H9 (cell line): ENCODE measurements at regions not wholly inside any gene's neighbourhood (a gene's known extent, or its start where the extent isn't known, plus 50 kb on each side); places are given as distances from the start of the nearest gene placed in this dataset.

ENCODE experiments used
- DNase-seq: peaks from one replicate; pipeline ENCODE4 v3.0.0-alpha.2; 2017
- H2AFZ ChIP-seq: one replicate; pipeline ENCODE4 v1.6.1; 2013; ENCODE audit warnings: mild to moderate bottlenecking, low read length, control low read depth, moderate library complexity
- H2AK5ac ChIP-seq: 2 replicates; pipeline ENCODE4 v1.6.1; 2013; ENCODE audit warnings: low read length, control low read depth, mixed read lengths; ENCODE audit not compliant: insufficient read length
- H2BK120ac ChIP-seq: one replicate; pipeline ENCODE4 v1.6.1; 2013; ENCODE audit warnings: low read depth, mild to moderate bottlenecking, low read length, control low read depth, inconsistent platforms; ENCODE audit not compliant: poor library complexity, severe bottlenecking
- H2BK12ac ChIP-seq: 2 replicates; pipeline ENCODE4 v1.6.1; 2013; ENCODE audit warnings: low read length, control low read depth, mixed read lengths, low read depth; ENCODE audit not compliant: insufficient read length
- H2BK15ac ChIP-seq: 2 replicates; pipeline ENCODE4 v1.6.1; 2013; ENCODE audit warnings: low read depth, low read length, control low read depth
- H2BK20ac ChIP-seq: one replicate; pipeline ENCODE4 v1.6.1; 2013; ENCODE audit warnings: low read depth, mild to moderate bottlenecking, low read length, control low read depth, inconsistent platforms; ENCODE audit not compliant: poor library complexity, severe bottlenecking
- H2BK5ac ChIP-seq: 2 replicates; pipeline ENCODE4 v1.6.1; 2013; ENCODE audit warnings: low read length, control low read depth, mixed read lengths; ENCODE audit not compliant: insufficient read length
- H3K14ac ChIP-seq: 2 replicates; pipeline ENCODE4 v1.6.1; 2013; ENCODE audit warnings: low read length, control low read depth; ENCODE audit not compliant: insufficient read depth
- H3K18ac ChIP-seq: 2 replicates; pipeline ENCODE4 v1.6.1; 2013; ENCODE audit warnings: low read depth, mild to moderate bottlenecking, mixed read lengths, low read length, control low read depth; ENCODE audit not compliant: insufficient read length
- H3K23ac ChIP-seq: 2 replicates; pipeline ENCODE4 v1.6.1; 2013; ENCODE audit warnings: low read length, control low read depth, mixed read lengths, low read depth; ENCODE audit not compliant: insufficient read length
- H3K23me2 ChIP-seq: 2 replicates; pipeline ENCODE4 v1.6.1; 2013; ENCODE audit warnings: low read depth, mild to moderate bottlenecking, mixed read lengths, low read length, control low read depth; ENCODE audit not compliant: insufficient read length, poor library complexity, severe bottlenecking
- H3K27ac ChIP-seq: 2 replicates; pipeline ENCODE4 v1.5.1; 2013; ENCODE audit warnings: low read length, control low read depth, mixed read lengths, low read depth; ENCODE audit not compliant: insufficient read length
- H3K27me3 ChIP-seq: 2 replicates; pipeline ENCODE4 v1.6.1; 2013; ENCODE audit warnings: low read length, control low read depth, inconsistent platforms; ENCODE audit not compliant: insufficient read depth
- H3K4ac ChIP-seq: 2 replicates; pipeline ENCODE4 v1.6.1; 2013; ENCODE audit warnings: low read depth, mild to moderate bottlenecking, control low read depth, inconsistent platforms, low read length, moderate library complexity
- H3K4me1 ChIP-seq: 2 replicates; pipeline ENCODE4 v1.6.1; 2013; ENCODE audit warnings: low read length, control low read depth, inconsistent platforms; ENCODE audit not compliant: insufficient read depth
- H3K4me2 ChIP-seq: 2 replicates; pipeline ENCODE4 v1.6.1; 2013; ENCODE audit warnings: low read length, control low read depth, mixed read lengths; ENCODE audit not compliant: insufficient read length, insufficient read depth
- H3K56ac ChIP-seq: 2 replicates; pipeline ENCODE4 v1.6.1; 2013; ENCODE audit warnings: low read depth, mild to moderate bottlenecking, mixed read lengths, low read length, control low read depth; ENCODE audit not compliant: insufficient read length
- H3K79me1 ChIP-seq: 2 replicates; pipeline ENCODE4 v1.6.1; 2013; ENCODE audit warnings: low read depth, mild to moderate bottlenecking, moderate library complexity, low read length, control low read depth, inconsistent platforms; ENCODE audit not compliant: insufficient read depth, poor library complexity, severe bottlenecking
- H3K79me2 ChIP-seq: 2 replicates; pipeline ENCODE4 v1.6.1; 2013; ENCODE audit warnings: low read length, control low read depth, inconsistent platforms; ENCODE audit not compliant: insufficient read depth
- H3K9ac ChIP-seq: 2 replicates; pipeline ENCODE4 v1.6.1; 2013; ENCODE audit warnings: low read length, control low read depth, mixed read lengths; ENCODE audit not compliant: insufficient read length; ENCODE audit errors: extremely low read depth
- H3K9me3 ChIP-seq: one replicate; pipeline ENCODE4 v1.6.1; 2013; ENCODE audit warnings: low read depth, low read length, inconsistent platforms; ENCODE audit not compliant: control insufficient read depth
- H3T11ph ChIP-seq: one replicate; pipeline ENCODE4 v1.6.1; 2013; ENCODE audit warnings: mild to moderate bottlenecking, low read length, control low read depth, inconsistent platforms
- H4K20me1 ChIP-seq: one replicate; pipeline ENCODE4 v1.6.1; 2013; ENCODE audit not compliant: control insufficient read depth, insufficient read length, insufficient read depth
- H4K5ac ChIP-seq: 2 replicates; pipeline ENCODE4 v1.6.1; 2013; ENCODE audit warnings: low read depth, mild to moderate bottlenecking, mixed read lengths, low read length, control low read depth; ENCODE audit not compliant: insufficient read length
- H4K8ac ChIP-seq: replicated peaks from 2 replicates; pipeline ENCODE4 v1.6.1; 2013; ENCODE audit warnings: low read length, control low read depth, mixed read lengths, low read depth; ENCODE audit not compliant: insufficient read length
- H4K91ac ChIP-seq: 2 replicates; pipeline ENCODE4 v1.6.1; 2013; ENCODE audit warnings: low read depth, mild to moderate bottlenecking, moderate library complexity, mixed read lengths, low read length, control low read depth; ENCODE audit not compliant: insufficient read length
- H3K27ac Mint-ChIP-seq, 3 experiments: 2 replicates in 2 of 3; 3 replicates in 1 of 3; pipeline ENCODE4 v1.8.0; 2020 to 2021; ENCODE audit warnings: mixed read lengths in 3 of 3, mild to moderate bottlenecking in 1 of 3, moderate library complexity in 1 of 3
- H3K27me3 Mint-ChIP-seq: 2 replicates; pipeline ENCODE4 v1.8.0; 2021; ENCODE audit warnings: low read depth, mild to moderate bottlenecking, moderate library complexity, mixed read lengths
- H3K36me3 Mint-ChIP-seq, 3 experiments: 2 replicates in 2 of 3; 3 replicates in 1 of 3; pipeline ENCODE4 v1.8.0; 2020 to 2021; ENCODE audit warnings: low read depth in 3 of 3, mixed read lengths in 3 of 3; ENCODE audit not compliant: insufficient read depth in 1 of 3
- H3K4me1 Mint-ChIP-seq, 2 experiments: 2 replicates each; pipeline ENCODE4 v1.8.0; 2020; ENCODE audit warnings: mixed read lengths in 2 of 2
- H3K4me3 Mint-ChIP-seq, 2 experiments: 2 replicates in 1 of 2; 3 replicates in 1 of 2; pipeline ENCODE4 v1.8.0; 2020 to 2021; ENCODE audit warnings: mild to moderate bottlenecking in 2 of 2, mixed read lengths in 2 of 2, moderate library complexity in 1 of 2
- H3K9me3 Mint-ChIP-seq, 2 experiments: 2 replicates in 1 of 2; 3 replicates in 1 of 2; pipeline ENCODE4 v1.8.0; 2020; ENCODE audit warnings: mild to moderate bottlenecking in 2 of 2, mixed read lengths in 2 of 2, moderate library complexity in 1 of 2
- CTCF ChIP-seq: fragments of 200-600 bp; sonication (generic); conservative IDR thresholded peaks from 3 replicates; pipeline ENCODE4 v1.8.0; 2021; ENCODE audit warnings: antibody characterized with exemption, mild to moderate bottlenecking
- whole genome bisulfite sequencing: extraction: QIAGEN DNeasy Blood & Tissue Kit; methylation state at CpG from one replicate; pipeline ENCODE4 v1.1.7; 2013; ENCODE audit warnings: missing lambda C conversion rate, low lambda C conversion rate, mixed read lengths; ENCODE audit not compliant: insufficient read length; ENCODE audit errors: extremely low coverage; 5-methylcytosine and 5-hydroxymethylcytosine counted together

DNA sequence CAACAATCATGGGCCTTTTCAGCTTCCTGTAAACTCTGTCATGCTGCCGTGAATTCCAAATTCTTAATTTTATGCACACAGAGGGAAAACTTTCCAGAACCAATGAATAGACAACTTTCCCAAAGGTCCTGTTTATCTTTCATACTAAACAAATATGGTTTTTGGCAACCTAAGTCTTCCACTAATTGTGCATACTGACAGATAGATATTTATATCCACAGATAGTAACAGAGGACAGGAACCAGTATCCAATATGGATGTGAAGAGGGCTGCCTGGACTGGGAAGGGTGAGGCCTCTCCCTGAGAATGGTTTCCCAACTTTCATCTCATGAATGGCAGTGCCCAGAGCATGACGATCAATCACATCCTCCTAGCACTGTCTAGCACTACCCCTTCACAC, 80.4 kb downstream of the MRPL57 start:
- no peak overlapping the region for H4K5ac ChIP-seq
- no peak for TF ChIP-seq CTCF
- no peak overlapping the region for H3K4me2 ChIP-seq

More for the DNA sequence above, 80.4 kb downstream of the MRPL57 start:
- H3K56ac ChIP-seq, result no peak overlapping the region
- Mint-ChIP-seq H3K36me3 (no peaks in the 10 kb centered on the region), H3K27me3 (no peaks in the 10 kb centered on the region), H3K27ac (no peak overlapping the region), H3K4me3 (no peak overlapping the region), H3K9me3 (no peaks in the 10 kb centered on the region), H3K4me1 (no peaks in the 10 kb centered on the region)
- no peak for DNase-seq
- no peak overlapping the region for H3K4ac ChIP-seq
- H2BK120ac ChIP-seq, result no peak overlapping the region
- no peaks in the 10 kb centered on the region for H3K79me2 ChIP-seq
- no peak overlapping the region for H2BK5ac ChIP-seq
- H3T11ph ChIP-seq, result no peak overlapping the region
- H3K23me2 ChIP-seq, result no peaks in the 10 kb centered on the region
- H3K27me3 ChIP-seq, result no peaks in the 10 kb centered on the region
- H4K8ac ChIP-seq, result no peak overlapping the region
- no peak overlapping the region for H2BK12ac ChIP-seq
- H2AK5ac ChIP-seq, result no peak overlapping the region
- no peak overlapping the region for H3K18ac ChIP-seq
- H3K9ac ChIP-seq, result no peak overlapping the region
- H3K14ac ChIP-seq, result no peak overlapping the region
- H3K23ac ChIP-seq, result no peak overlapping the region
- no peaks in the 10 kb centered on the region for H3K4me1 ChIP-seq
- no CpG with 5 or more reads among the region's 2 CpGs for WGBS
- H3K79me1 ChIP-seq, result no peaks in the 10 kb centered on the region
- H2BK15ac ChIP-seq, result no peak overlapping the region
- no peak overlapping the region for H2BK20ac ChIP-seq
- no peak overlapping the region for H2AFZ ChIP-seq
- H3K9me3 ChIP-seq, result no peaks in the 10 kb centered on the region
- H4K20me1 ChIP-seq, result no peaks in the 10 kb centered on the region
- no peak overlapping the region for H4K91ac ChIP-seq
- no peak overlapping the region for H3K27ac ChIP-seq
